ENCODE measurements at regions not wholly inside any gene's neighbourhood (a gene's known extent, or its start where the extent isn't known, plus 50 kb on each side); places are given as distances from the start of the nearest gene placed in this dataset.

DNA sequence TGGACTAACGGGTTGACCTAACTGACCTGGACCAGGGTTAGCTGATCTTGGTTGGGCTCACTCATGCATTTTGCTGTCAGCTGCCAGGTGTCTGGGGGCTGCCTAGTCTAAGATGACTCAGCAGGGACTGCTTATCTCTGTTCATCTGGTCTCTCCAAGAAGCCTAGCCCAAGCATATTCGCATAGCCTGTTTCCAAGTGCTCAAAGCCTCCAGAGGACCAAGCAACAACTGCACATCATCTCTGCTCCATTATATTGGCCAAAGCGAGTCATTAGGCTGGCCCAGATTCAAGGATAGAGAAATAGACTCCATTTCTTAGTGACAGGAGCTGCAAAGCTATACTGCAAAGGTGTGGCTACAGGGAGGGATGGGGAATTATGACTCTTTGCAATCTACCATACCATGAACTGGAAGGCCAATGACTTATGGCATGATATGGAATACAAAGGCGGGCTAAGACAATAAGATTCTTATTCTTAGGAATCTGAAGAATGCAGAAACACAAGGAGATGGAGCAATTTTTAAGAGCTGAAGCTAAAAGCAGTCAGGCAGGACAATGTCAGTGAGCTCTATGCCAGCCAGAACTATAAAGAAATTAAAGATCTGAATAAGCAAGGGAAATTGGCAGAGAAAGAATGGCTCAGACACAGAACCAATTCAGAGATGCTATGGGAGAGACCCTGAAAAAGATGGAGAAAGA, 194.6 kb upstream of the FSCB start:
- TF ChIP-seq, protein P1, sequence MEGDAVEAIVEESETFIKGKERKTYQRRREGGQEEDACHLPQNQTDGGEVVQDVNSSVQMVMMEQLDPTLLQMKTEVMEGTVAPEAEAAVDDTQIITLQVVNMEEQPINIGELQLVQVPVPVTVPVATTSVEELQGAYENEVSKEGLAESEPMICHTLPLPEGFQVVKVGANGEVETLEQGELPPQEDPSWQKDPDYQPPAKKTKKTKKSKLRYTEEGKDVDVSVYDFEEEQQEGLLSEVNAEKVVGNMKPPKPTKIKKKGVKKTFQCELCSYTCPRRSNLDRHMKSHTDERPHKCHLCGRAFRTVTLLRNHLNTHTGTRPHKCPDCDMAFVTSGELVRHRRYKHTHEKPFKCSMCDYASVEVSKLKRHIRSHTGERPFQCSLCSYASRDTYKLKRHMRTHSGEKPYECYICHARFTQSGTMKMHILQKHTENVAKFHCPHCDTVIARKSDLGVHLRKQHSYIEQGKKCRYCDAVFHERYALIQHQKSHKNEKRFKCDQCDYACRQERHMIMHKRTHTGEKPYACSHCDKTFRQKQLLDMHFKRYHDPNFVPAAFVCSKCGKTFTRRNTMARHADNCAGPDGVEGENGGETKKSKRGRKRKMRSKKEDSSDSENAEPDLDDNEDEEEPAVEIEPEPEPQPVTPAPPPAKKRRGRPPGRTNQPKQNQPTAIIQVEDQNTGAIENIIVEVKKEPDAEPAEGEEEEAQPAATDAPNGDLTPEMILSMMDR (IDR thresholded peaks at IDR 0.05; ENCODE audit: low read depth, low read length, missing input control) = no peak
- TF ChIP-seq FOXA2 (IDR thresholded peaks at IDR 0.05) (no peak), GABPA (IDR thresholded peaks at IDR 0.05 in 1 of 2, conservative IDR thresholded peaks at IDR 0.05 in 1 of 2) (no peak), YY1 (IDR thresholded peaks at IDR 0.05) (no peak)
- TF ChIP-seq, protein P2, sequence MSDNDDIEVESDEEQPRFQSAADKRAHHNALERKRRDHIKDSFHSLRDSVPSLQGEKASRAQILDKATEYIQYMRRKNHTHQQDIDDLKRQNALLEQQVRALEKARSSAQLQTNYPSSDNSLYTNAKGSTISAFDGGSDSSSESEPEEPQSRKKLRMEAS (IDR thresholded peaks at IDR 0.05) = no peak
- TF ChIP-seq, protein P3, sequence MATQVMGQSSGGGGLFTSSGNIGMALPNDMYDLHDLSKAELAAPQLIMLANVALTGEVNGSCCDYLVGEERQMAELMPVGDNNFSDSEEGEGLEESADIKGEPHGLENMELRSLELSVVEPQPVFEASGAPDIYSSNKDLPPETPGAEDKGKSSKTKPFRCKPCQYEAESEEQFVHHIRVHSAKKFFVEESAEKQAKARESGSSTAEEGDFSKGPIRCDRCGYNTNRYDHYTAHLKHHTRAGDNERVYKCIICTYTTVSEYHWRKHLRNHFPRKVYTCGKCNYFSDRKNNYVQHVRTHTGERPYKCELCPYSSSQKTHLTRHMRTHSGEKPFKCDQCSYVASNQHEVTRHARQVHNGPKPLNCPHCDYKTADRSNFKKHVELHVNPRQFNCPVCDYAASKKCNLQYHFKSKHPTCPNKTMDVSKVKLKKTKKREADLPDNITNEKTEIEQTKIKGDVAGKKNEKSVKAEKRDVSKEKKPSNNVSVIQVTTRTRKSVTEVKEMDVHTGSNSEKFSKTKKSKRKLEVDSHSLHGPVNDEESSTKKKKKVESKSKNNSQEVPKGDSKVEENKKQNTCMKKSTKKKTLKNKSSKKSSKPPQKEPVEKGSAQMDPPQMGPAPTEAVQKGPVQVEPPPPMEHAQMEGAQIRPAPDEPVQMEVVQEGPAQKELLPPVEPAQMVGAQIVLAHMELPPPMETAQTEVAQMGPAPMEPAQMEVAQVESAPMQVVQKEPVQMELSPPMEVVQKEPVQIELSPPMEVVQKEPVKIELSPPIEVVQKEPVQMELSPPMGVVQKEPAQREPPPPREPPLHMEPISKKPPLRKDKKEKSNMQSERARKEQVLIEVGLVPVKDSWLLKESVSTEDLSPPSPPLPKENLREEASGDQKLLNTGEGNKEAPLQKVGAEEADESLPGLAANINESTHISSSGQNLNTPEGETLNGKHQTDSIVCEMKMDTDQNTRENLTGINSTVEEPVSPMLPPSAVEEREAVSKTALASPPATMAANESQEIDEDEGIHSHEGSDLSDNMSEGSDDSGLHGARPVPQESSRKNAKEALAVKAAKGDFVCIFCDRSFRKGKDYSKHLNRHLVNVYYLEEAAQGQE (IDR thresholded peaks at IDR 0.05) = no peak
- TF ChIP-seq, protein P4, sequence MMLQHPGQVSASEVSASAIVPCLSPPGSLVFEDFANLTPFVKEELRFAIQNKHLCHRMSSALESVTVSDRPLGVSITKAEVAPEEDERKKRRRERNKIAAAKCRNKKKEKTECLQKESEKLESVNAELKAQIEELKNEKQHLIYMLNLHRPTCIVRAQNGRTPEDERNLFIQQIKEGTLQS (IDR thresholded peaks at IDR 0.05) = no peak
- TF ChIP-seq, protein P5, sequence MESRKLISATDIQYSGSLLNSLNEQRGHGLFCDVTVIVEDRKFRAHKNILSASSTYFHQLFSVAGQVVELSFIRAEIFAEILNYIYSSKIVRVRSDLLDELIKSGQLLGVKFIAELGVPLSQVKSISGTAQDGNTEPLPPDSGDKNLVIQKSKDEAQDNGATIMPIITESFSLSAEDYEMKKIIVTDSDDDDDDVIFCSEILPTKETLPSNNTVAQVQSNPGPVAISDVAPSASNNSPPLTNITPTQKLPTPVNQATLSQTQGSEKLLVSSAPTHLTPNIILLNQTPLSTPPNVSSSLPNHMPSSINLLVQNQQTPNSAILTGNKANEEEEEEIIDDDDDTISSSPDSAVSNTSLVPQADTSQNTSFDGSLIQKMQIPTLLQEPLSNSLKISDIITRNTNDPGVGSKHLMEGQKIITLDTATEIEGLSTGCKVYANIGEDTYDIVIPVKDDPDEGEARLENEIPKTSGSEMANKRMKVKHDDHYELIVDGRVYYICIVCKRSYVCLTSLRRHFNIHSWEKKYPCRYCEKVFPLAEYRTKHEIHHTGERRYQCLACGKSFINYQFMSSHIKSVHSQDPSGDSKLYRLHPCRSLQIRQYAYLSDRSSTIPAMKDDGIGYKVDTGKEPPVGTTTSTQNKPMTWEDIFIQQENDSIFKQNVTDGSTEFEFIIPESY (IDR thresholded peaks at IDR 0.05) = no peak
